ENCODE measurements at regions not wholly inside any gene's neighbourhood (a gene's known extent, or its start where the extent isn't known, plus 50 kb on each side); places are given as distances from the start of the nearest gene placed in this dataset.

- Mint-ChIP-seq H3K4me3 (no peak overlapping the region), H3K36me3 (ENCODE audit: insufficient read depth) (no peaks in the 10 kb centered on the region), H3K9me3 (no peaks in the 10 kb centered on the region), H3K27me3 (ENCODE audit: low read depth) (peaks cover 20% of the 10 kb centered on the region), H3K4me1 (ENCODE audit: low read depth) (no peaks in the 10 kb centered on the region)
- no peak for ATAC-seq
- DNase-seq = no peak
These were observed 280.3 kb upstream of the THBS1 start for GRCh38 chr15:39300451-39301153.

- no peaks in the 10 kb centered on the region for H3K4me1 Mint-ChIP-seq (ENCODE audit: low read depth)
- no peaks in the 10 kb centered on the region for H3K9me3 Mint-ChIP-seq
- peaks cover 18% of the 10 kb centered on the region for H3K27me3 Mint-ChIP-seq (ENCODE audit: low read depth)
- H3K4me3 Mint-ChIP-seq = no peak overlapping the region
- ATAC-seq (no peak), DNase-seq (no peak)
- H3K36me3 Mint-ChIP-seq (ENCODE audit: insufficient read depth) = no peaks in the 10 kb centered on the region
These were observed 279.3 kb upstream of the THBS1 start for GRCh38 chr15:39301589-39301999.

GRCh38 chr15:39302936-39303335 is 277.9 kb upstream of the THBS1 start:
- no peak for DNase-seq
- no peak for ATAC-seq
- no peak overlapping the region for H3K4me3 Mint-ChIP-seq
- no peaks in the 10 kb centered on the region for H3K4me1 Mint-ChIP-seq (ENCODE audit: low read depth)
- peaks cover 21% of the 10 kb centered on the region for H3K27me3 Mint-ChIP-seq (ENCODE audit: low read depth)
- no peaks in the 10 kb centered on the region for H3K9me3 Mint-ChIP-seq
- H3K36me3 Mint-ChIP-seq (ENCODE audit: insufficient read depth) = no peaks in the 10 kb centered on the region

- no peak for DNase-seq
- ATAC-seq = no peak
- no peaks in the 10 kb centered on the region for H3K9me3 Mint-ChIP-seq
- no peak overlapping the region for H3K4me3 Mint-ChIP-seq
- H3K36me3 Mint-ChIP-seq (ENCODE audit: insufficient read depth) = no peaks in the 10 kb centered on the region
- peaks cover 25% of the 10 kb centered on the region for H3K27me3 Mint-ChIP-seq (ENCODE audit: low read depth)
- H3K4me1 Mint-ChIP-seq (ENCODE audit: low read depth) = no peaks in the 10 kb centered on the region
These were observed 276.6 kb upstream of the THBS1 start for GRCh38 chr15:39304201-39304841.

GRCh38 chr15:39304931-39305728 is 275.7 kb upstream of the THBS1 start:
- Mint-ChIP-seq H3K36me3 (ENCODE audit: insufficient read depth) (no peaks in the 10 kb centered on the region), H3K9me3 (no peaks in the 10 kb centered on the region), H3K4me3 (no peak overlapping the region), H3K27me3 (ENCODE audit: low read depth) (peaks cover 17% of the 10 kb centered on the region), H3K4me1 (ENCODE audit: low read depth) (no peaks in the 10 kb centered on the region)
- DNase-seq (no peak), ATAC-seq (no peak)

- DNase-seq (no peak), ATAC-seq (no peak)
- H3K27me3 Mint-ChIP-seq (ENCODE audit: low read depth) = peaks cover 7% of the 10 kb centered on the region
- no peaks in the 10 kb centered on the region for H3K4me1 Mint-ChIP-seq (ENCODE audit: low read depth)
- no peaks in the 10 kb centered on the region for H3K36me3 Mint-ChIP-seq (ENCODE audit: insufficient read depth)
- H3K4me3 Mint-ChIP-seq = no peak overlapping the region
- no peaks in the 10 kb centered on the region for H3K9me3 Mint-ChIP-seq
These were observed 270.2 kb upstream of the THBS1 start for GRCh38 chr15:39310633-39311032.

- no peak for ATAC-seq
- H3K4me1 Mint-ChIP-seq (ENCODE audit: low read depth) = no peaks in the 10 kb centered on the region
- no peaks in the 10 kb centered on the region for H3K9me3 Mint-ChIP-seq
- H3K27me3 Mint-ChIP-seq (ENCODE audit: low read depth) = peaks cover 4% of the 10 kb centered on the region
- DNase-seq = no peak
- no peaks in the 10 kb centered on the region for H3K36me3 Mint-ChIP-seq (ENCODE audit: insufficient read depth)
- H3K4me3 Mint-ChIP-seq = no peak overlapping the region
These were observed 267.9 kb upstream of the THBS1 start for GRCh38 chr15:39312984-39313383.

- Mint-ChIP-seq H3K4me1 (ENCODE audit: low read depth) (no peaks in the 10 kb centered on the region), H3K36me3 (ENCODE audit: insufficient read depth) (no peaks in the 10 kb centered on the region), H3K27me3 (ENCODE audit: low read depth) (no peaks in the 10 kb centered on the region), H3K9me3 (no peaks in the 10 kb centered on the region), H3K4me3 (no peak overlapping the region)
- ATAC-seq (no peak), DNase-seq (no peak)
These were observed 267.4 kb upstream of the THBS1 start for GRCh38 chr15:39313467-39313866.

- Mint-ChIP-seq H3K9me3 (no peaks in the 10 kb centered on the region), H3K4me1 (ENCODE audit: low read depth) (no peaks in the 10 kb centered on the region), H3K27me3 (ENCODE audit: low read depth) (no peaks in the 10 kb centered on the region), H3K36me3 (ENCODE audit: insufficient read depth) (no peaks in the 10 kb centered on the region), H3K4me3 (no peak overlapping the region)
- no peak for DNase-seq
- no peak for ATAC-seq
These were observed 267.0 kb upstream of the THBS1 start for GRCh38 chr15:39313881-39314280.

GRCh38 chr15:39315206-39315850 is 265.6 kb upstream of the THBS1 start:
- Mint-ChIP-seq H3K4me1 (ENCODE audit: low read depth) (no peaks in the 10 kb centered on the region), H3K9me3 (peaks cover 5% of the 10 kb centered on the region), H3K36me3 (ENCODE audit: insufficient read depth) (no peaks in the 10 kb centered on the region), H3K27me3 (ENCODE audit: low read depth) (no peaks in the 10 kb centered on the region), H3K4me3 (no peak overlapping the region)
- ATAC-seq (no peak), DNase-seq (no peak)

GRCh38 chr15:39317225-39317624 is 263.7 kb upstream of the THBS1 start:
- no peak overlapping the region for H3K4me3 Mint-ChIP-seq
- no peaks in the 10 kb centered on the region for H3K36me3 Mint-ChIP-seq (ENCODE audit: insufficient read depth)
- H3K4me1 Mint-ChIP-seq (ENCODE audit: low read depth) = no peaks in the 10 kb centered on the region
- H3K9me3 Mint-ChIP-seq = peaks cover 11% of the 10 kb centered on the region
- DNase-seq (no peak), ATAC-seq (no peak)
- no peaks in the 10 kb centered on the region for H3K27me3 Mint-ChIP-seq (ENCODE audit: low read depth)

GRCh38 chr15:39318231-39318630 is 262.6 kb upstream of the THBS1 start:
- peaks cover 11% of the 10 kb centered on the region for H3K9me3 Mint-ChIP-seq
- H3K4me3 Mint-ChIP-seq = no peak overlapping the region
- no peaks in the 10 kb centered on the region for H3K4me1 Mint-ChIP-seq (ENCODE audit: low read depth)
- no peak for DNase-seq
- no peaks in the 10 kb centered on the region for H3K36me3 Mint-ChIP-seq (ENCODE audit: insufficient read depth)
- no peak for ATAC-seq
- no peaks in the 10 kb centered on the region for H3K27me3 Mint-ChIP-seq (ENCODE audit: low read depth)

- no peak overlapping the region for H3K4me3 Mint-ChIP-seq
- H3K36me3 Mint-ChIP-seq (ENCODE audit: insufficient read depth) = no peaks in the 10 kb centered on the region
- no peak for ATAC-seq
- no peaks in the 10 kb centered on the region for H3K4me1 Mint-ChIP-seq (ENCODE audit: low read depth)
- peaks cover 11% of the 10 kb centered on the region for H3K9me3 Mint-ChIP-seq
- H3K27me3 Mint-ChIP-seq (ENCODE audit: low read depth) = peaks cover under 1% of the 10 kb centered on the region
- DNase-seq = no peak
These were observed 260.5 kb upstream of the THBS1 start for GRCh38 chr15:39320355-39320754.

- H3K36me3 Mint-ChIP-seq (ENCODE audit: insufficient read depth) = no peaks in the 10 kb centered on the region
- no peak for ATAC-seq
- peaks cover 2% of the 10 kb centered on the region for H3K27me3 Mint-ChIP-seq (ENCODE audit: low read depth)
- no peaks in the 10 kb centered on the region for H3K4me1 Mint-ChIP-seq (ENCODE audit: low read depth)
- no peak for DNase-seq
- no peak overlapping the region for H3K4me3 Mint-ChIP-seq
- H3K9me3 Mint-ChIP-seq = peaks cover 11% of the 10 kb centered on the region
These were observed 260.0 kb upstream of the THBS1 start for GRCh38 chr15:39320886-39321285.
